ENCODE measurements at regions not wholly inside any gene's neighbourhood (a gene's known extent, or its start where the extent isn't known, plus 50 kb on each side); places are given as distances from the start of the nearest gene placed in this dataset.

- Histone ChIP-seq H3F3A (ENCODE audit: low read depth) (no peaks in the 10 kb centered on the region), H3K9ac (ENCODE audit: low read depth, low read length, poor library complexity, severe bottlenecking) (no peak overlapping the region), H3K9me2 (replicated peaks; ENCODE audit: low read depth, low read length) (no peaks in the 10 kb centered on the region), H3K4me1 (ENCODE audit: insufficient read depth, low read length, poor library complexity, severe bottlenecking) (no peaks in the 10 kb centered on the region), H3K36me3 (ENCODE audit: insufficient read depth, low read length) (no peaks in the 10 kb centered on the region), H3K4me2 (ENCODE audit: low read depth, low read length, poor library complexity, severe bottlenecking) (no peak overlapping the region), H3K4me3 (ENCODE audit: low read length, poor library complexity, severe bottlenecking) (no peak overlapping the region), H3K9me3 (ENCODE audit: insufficient read depth, low read depth, low read length) (peaks cover 8% of the 10 kb centered on the region; the same call in 1 of the 2 replicates), H2AFZ (ENCODE audit: low read length) (no peak overlapping the region), H3K79me2 (ENCODE audit: insufficient read depth, low read length) (no peaks in the 10 kb centered on the region), H3K27me3 (ENCODE audit: insufficient read depth, low read length, poor library complexity, severe bottlenecking) (no peaks in the 10 kb centered on the region), H4K20me1 (ENCODE audit: insufficient read depth, low read length, poor library complexity, severe bottlenecking) (no peaks in the 10 kb centered on the region)
- TF ChIP-seq EZH2phosphoT487 (IDR thresholded peaks at IDR 0.05; ENCODE audit: borderline replicate concordance): no peak
- TF ChIP-seq CTCF (conservative IDR thresholded peaks at IDR 0.05; ENCODE audit: low read length): no peak
Observed at GRCh38 chr17:13321951-13322701, 279.6 kb downstream of the HS3ST3A1 start.

- Histone ChIP-seq H2AFZ (ENCODE audit: low read length) (no peak overlapping the region), H3K4me2 (ENCODE audit: low read depth, low read length, poor library complexity, severe bottlenecking) (no peak overlapping the region), H3K9me2 (replicated peaks; ENCODE audit: low read depth, low read length) (no peaks in the 10 kb centered on the region), H3F3A (ENCODE audit: low read depth) (no peaks in the 10 kb centered on the region), H3K27me3 (ENCODE audit: insufficient read depth, low read length, poor library complexity, severe bottlenecking) (no peaks in the 10 kb centered on the region), H3K9me3 (ENCODE audit: insufficient read depth, low read depth, low read length) (peaks cover 14% of the 10 kb centered on the region; the same call in 1 of the 2 replicates), H4K20me1 (ENCODE audit: insufficient read depth, low read length, poor library complexity, severe bottlenecking) (no peaks in the 10 kb centered on the region), H3K9ac (ENCODE audit: low read depth, low read length, poor library complexity, severe bottlenecking) (no peak overlapping the region), H3K36me3 (ENCODE audit: insufficient read depth, low read length) (no peaks in the 10 kb centered on the region), H3K4me3 (ENCODE audit: low read length, poor library complexity, severe bottlenecking) (no peak overlapping the region), H3K79me2 (ENCODE audit: insufficient read depth, low read length) (no peaks in the 10 kb centered on the region), H3K4me1 (ENCODE audit: insufficient read depth, low read length, poor library complexity, severe bottlenecking) (no peaks in the 10 kb centered on the region)
- TF ChIP-seq EZH2phosphoT487 (IDR thresholded peaks at IDR 0.05; ENCODE audit: borderline replicate concordance) (no peak), CTCF (conservative IDR thresholded peaks at IDR 0.05; ENCODE audit: low read length) (no peak)
Observed at GRCh38 chr17:13320046-13320785, 281.5 kb downstream of the HS3ST3A1 start.

GRCh38 chr17:13316657-13317056, 285.1 kb downstream of the HS3ST3A1 start:
- no peaks in the 10 kb centered on the region for H3K36me3 ChIP-seq (ENCODE audit: insufficient read depth, low read length)
- no peak for TF ChIP-seq EZH2phosphoT487 (IDR thresholded peaks at IDR 0.05; ENCODE audit: borderline replicate concordance)
- TF ChIP-seq CTCF (conservative IDR thresholded peaks at IDR 0.05; ENCODE audit: low read length): no peak
- no peaks in the 10 kb centered on the region for H3K4me1 ChIP-seq (ENCODE audit: insufficient read depth, low read length, poor library complexity, severe bottlenecking)

More at GRCh38 chr17:13316657-13317056, 285.1 kb downstream of the HS3ST3A1 start:
- Histone ChIP-seq H2AFZ (ENCODE audit: low read length) (no peak overlapping the region), H3K27me3 (ENCODE audit: insufficient read depth, low read length, poor library complexity, severe bottlenecking) (no peaks in the 10 kb centered on the region), H3K4me3 (ENCODE audit: low read length, poor library complexity, severe bottlenecking) (no peak overlapping the region), H3F3A (ENCODE audit: low read depth) (no peaks in the 10 kb centered on the region), H3K79me2 (ENCODE audit: insufficient read depth, low read length) (no peaks in the 10 kb centered on the region), H3K9ac (ENCODE audit: low read depth, low read length, poor library complexity, severe bottlenecking) (no peak overlapping the region), H4K20me1 (ENCODE audit: insufficient read depth, low read length, poor library complexity, severe bottlenecking) (no peaks in the 10 kb centered on the region), H3K4me2 (ENCODE audit: low read depth, low read length, poor library complexity, severe bottlenecking) (no peak overlapping the region), H3K9me2 (replicated peaks; ENCODE audit: low read depth, low read length) (no peaks in the 10 kb centered on the region), H3K9me3 (ENCODE audit: insufficient read depth, low read depth, low read length) (peaks cover 5% of the 10 kb centered on the region; the same call in 1 of the 2 replicates)
